ENCODE measurements at regions not wholly inside any gene's neighbourhood (a gene's known extent, or its start where the extent isn't known, plus 50 kb on each side); places are given as distances from the start of the nearest gene placed in this dataset.
A peak's percentile ranks its signal among the peaks of the same experiment; 100 is the strongest.

- TF ChIP-seq NBN (IDR thresholded peaks at IDR 0.05; ENCODE audit: low read depth): no peak
- TF ChIP-seq NONO (IDR thresholded peaks at IDR 0.05; ENCODE audit: low read depth in 2 of 2, low read length in 1 of 2): no peak
- no peak for TF ChIP-seq MYBL2 (IDR thresholded peaks at IDR 0.05; ENCODE audit: low read depth)
- no peak for TF ChIP-seq MYBL2 (CRISPR knock-in tag; IDR thresholded peaks at IDR 0.05; ENCODE audit: borderline replicate concordance)
- no peak; the same call in 1 of the 2 replicates for TF ChIP-seq NFXL1 (CRISPR knock-in tag; IDR thresholded peaks at IDR 0.05)
- TF ChIP-seq KLF1 (tag; IDR thresholded peaks at IDR 0.05): no peak
- no peak for TF ChIP-seq HDAC6 (IDR thresholded peaks at IDR 0.05; ENCODE audit: low read depth, low read length)
- no peak for TF ChIP-seq ETS1 (conservative IDR thresholded peaks at IDR 0.05; ENCODE audit: control insufficient read depth, low read depth, low read length)
- peak; percentile 61 for TF ChIP-seq ZNF395 (CRISPR knock-in tag; IDR thresholded peaks at IDR 0.05)
- TF ChIP-seq ZNF280A (IDR thresholded peaks at IDR 0.05; ENCODE audit: low read depth, partially characterized antibody): no peak
- peak in 1 of 3 experiments; percentile 52; a peak in 1 of 6 replicates for TF ChIP-seq ZBTB11 (CRISPR knock-in tag; IDR thresholded peaks at IDR 0.05)
- peak; percentile 29; the same call in 1 of the 2 replicates for TF ChIP-seq MAFG (tag; conservative IDR thresholded peaks at IDR 0.05)
- no peak for TF ChIP-seq TCF3 (CRISPR knock-in tag; IDR thresholded peaks at IDR 0.05)
- no peak for TF ChIP-seq HMBOX1 (IDR thresholded peaks at IDR 0.05)
- TF ChIP-seq XRCC4 (IDR thresholded peaks at IDR 0.05; ENCODE audit: extremely low read depth, insufficient read depth, insufficient read length): no peak
- TF ChIP-seq HMG20B (CRISPR knock-in tag; IDR thresholded peaks at IDR 0.05): no peak
- TF ChIP-seq HDAC3 (IDR thresholded peaks at IDR 0.05; ENCODE audit: borderline replicate concordance, partially characterized antibody): no peak
- TF ChIP-seq RBM22 (IDR thresholded peaks at IDR 0.05; ENCODE audit: low read depth, low read length, poor library complexity, severe bottlenecking): no peak
- no peak for TF ChIP-seq POLR2G (IDR thresholded peaks at IDR 0.05; ENCODE audit: low read depth, low read length)
These were observed 65.6 kb upstream of the RREB1 start (continued) for GRCh38 chr6:7042056-7042653.

Measured in K562 (cell line).